ENCODE measurements at regions not wholly inside any gene's neighbourhood (a gene's known extent, or its start where the extent isn't known, plus 50 kb on each side); places are given as distances from the start of the nearest gene placed in this dataset.
A peak's percentile ranks its signal among the peaks of the same experiment; 100 is the strongest.
"Not testable (repeated sequence)": the region's sequence is repeated elsewhere in the genome, so short reads cannot be mapped to it uniquely, and the experiment has no call there.

GRCh38 chr16:61002479-61003204 is 1033.6 kb downstream of the CDH8 start:
- DNase-seq (ENCODE audit: low spot score) = no peak

DNA sequence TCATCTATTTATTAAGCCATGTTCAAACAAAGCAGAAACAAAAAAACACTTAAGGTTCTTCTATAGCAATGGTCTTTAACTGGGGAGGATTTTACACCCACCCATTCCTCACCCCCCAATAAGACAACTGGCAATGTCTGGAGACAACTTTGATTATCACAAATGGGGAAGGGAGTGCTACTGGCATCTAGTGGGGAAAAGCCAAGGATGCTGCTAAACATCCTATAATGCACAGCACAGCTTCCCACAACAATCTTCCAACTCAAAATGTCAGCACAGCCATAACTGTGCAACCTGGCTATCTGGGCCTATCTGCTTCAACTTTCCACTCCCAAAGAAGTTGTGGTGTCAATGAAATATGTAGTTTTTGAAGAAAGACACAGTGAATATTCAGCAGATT is 1044.4 kb downstream of the CDH8 start:
- DNase-seq (ENCODE audit: low spot score) = no peak

DNA sequence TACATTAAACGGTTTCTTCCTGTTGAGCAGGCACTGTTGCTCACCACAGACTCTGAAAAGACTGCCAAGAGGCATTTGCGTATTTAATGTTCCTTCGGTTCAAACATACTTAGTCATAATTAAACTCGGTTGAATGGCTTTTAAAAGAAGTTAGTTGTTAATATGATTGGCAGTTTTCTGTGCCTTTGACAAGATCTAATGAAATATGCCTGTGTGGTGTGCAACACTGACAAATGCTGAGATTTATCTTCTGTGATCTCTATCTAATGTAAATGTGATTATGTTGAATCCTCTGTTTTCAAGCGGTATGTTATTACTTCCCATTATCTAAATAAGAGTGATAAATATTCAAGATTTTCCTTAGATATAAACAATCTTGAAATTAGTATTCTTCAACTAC is 1046.6 kb downstream of the CDH8 start:
- no peak for DNase-seq (ENCODE audit: low spot score)

GRCh38 chr16:60979119-60979518 is 1057.1 kb downstream of the CDH8 start:
- no peak for DNase-seq (ENCODE audit: low spot score)

GRCh38 chr16:60949800-60950199 is 1086.4 kb downstream of the CDH8 start:
- DNase-seq (ENCODE audit: low spot score) = no peak

GRCh38 chr16:60945225-60945624 is 1091.0 kb downstream of the CDH8 start:
- DNase-seq (ENCODE audit: low spot score) = no peak

DNA sequence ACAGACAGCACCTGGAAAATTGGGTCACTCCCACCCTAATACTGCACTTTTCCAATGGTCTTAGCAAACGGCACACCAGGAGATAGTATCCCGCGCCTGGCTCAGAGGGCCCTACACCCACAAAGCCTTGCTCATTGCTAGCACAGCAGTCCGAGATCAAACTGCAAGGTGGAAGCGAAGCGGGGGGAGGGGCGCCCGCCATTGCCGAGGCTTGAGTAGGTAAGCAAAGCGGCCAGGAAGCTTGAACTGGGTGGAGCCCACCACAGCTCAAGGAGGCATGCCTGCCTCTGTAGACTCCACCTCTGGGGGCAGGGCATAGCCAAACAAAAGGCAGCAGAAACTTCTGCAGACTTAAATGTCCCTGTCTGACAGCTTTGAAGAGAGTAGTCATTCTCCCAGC is 1100.0 kb downstream of the CDH8 start:
- DNase-seq (ENCODE audit: low spot score) = not testable (repeated sequence)

GRCh38 chr16:60932600-60932999 is 1103.6 kb downstream of the CDH8 start:
- DNase-seq (ENCODE audit: low spot score) = no peak

GRCh38 chr16:60930291-60930690 is 1105.9 kb downstream of the CDH8 start:
- DNase-seq (ENCODE audit: low spot score) = no peak

DNA sequence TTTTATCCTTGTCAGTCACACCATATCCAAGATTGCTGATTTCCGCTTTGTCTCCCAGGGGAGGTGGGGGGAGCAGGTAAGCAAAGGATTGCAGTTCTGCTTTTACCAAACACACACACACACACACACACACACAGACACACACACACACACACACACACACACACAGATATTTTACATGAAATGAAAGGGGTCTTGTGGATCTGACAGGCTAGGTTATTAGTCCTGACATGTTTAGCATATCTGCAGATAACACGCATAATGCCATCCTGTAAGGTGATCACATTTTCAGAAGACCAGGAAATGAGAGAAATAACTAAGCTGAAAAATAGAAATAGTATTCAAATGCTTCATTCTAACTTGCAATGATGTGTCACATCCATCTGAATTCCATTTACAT is 1113.3 kb downstream of the CDH8 start:
- no peak for DNase-seq (ENCODE audit: low spot score)

- no peak for DNase-seq (ENCODE audit: low spot score)
Measured at GRCh38 chr16:60914334-60914733, 1121.9 kb downstream of the CDH8 start.

- DNase-seq (ENCODE audit: low spot score) = no peak
Measured at GRCh38 chr16:60907645-60908044, 1128.6 kb downstream of the CDH8 start.

- peak; percentile 0 for DNase-seq (ENCODE audit: low spot score)
Measured at GRCh38 chr16:60905811-60906210, 1130.4 kb downstream of the CDH8 start.

DNA sequence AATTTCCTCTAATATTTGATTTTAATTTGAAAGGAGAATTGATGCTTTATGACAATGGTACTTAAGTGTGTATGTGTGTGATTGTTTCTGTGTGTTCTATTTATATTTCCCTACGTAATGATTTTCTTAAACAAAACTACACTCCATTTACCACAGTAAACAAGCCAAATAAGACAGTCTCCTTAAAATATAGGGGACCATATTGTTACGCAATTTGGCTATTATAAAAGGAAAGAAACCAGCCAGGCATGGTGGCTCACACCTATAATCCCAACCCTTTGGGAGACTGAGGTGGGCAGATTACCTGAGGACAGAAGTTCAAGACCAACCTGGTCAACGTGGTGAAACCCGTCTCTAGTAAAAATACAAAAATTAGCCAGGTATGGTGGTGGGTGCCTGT is 1134.1 kb downstream of the CDH8 start:
- DNase-seq (ENCODE audit: low spot score) = no peak

GRCh38 chr16:60882816-60883215 is 1153.4 kb downstream of the CDH8 start:
- DNase-seq (ENCODE audit: low spot score) = no peak

- no peak for DNase-seq (ENCODE audit: low spot score)
Measured at GRCh38 chr16:60852635-60853034, 1183.6 kb downstream of the CDH8 start.

- no peak for DNase-seq (ENCODE audit: low spot score)
Measured at GRCh38 chr16:60821661-60822060, 1214.6 kb downstream of the CDH8 start.

- DNase-seq (ENCODE audit: low spot score) = no peak
Measured at GRCh38 chr16:60820361-60820760, 1215.9 kb downstream of the CDH8 start.

- no peak for DNase-seq (ENCODE audit: low spot score)
Measured at GRCh38 chr16:60818465-60818864, 1217.8 kb downstream of the CDH8 start.

GRCh38 chr16:60816461-60816860 is 1219.8 kb downstream of the CDH8 start:
- no peak for DNase-seq (ENCODE audit: low spot score)

DNA sequence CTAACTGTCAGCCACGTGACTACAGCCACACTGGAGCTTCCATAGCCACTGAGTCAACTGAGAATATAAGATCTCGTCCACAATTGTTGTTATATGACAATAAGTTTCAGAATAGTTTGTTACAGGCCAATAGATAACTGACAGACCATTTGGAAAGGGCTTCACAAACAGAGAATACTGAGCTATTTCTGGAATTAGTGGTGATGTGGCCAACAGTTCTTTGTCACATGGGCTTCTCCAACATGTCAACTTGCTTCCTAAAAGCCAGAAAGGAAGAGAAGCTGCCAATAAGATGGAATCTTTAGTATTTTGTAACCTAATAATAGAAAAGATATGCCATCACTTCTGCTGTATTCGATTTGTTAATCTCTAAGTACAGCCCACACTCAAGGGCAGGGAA is 1220.4 kb downstream of the CDH8 start:
- no peak for DNase-seq (ENCODE audit: low spot score)

DNA sequence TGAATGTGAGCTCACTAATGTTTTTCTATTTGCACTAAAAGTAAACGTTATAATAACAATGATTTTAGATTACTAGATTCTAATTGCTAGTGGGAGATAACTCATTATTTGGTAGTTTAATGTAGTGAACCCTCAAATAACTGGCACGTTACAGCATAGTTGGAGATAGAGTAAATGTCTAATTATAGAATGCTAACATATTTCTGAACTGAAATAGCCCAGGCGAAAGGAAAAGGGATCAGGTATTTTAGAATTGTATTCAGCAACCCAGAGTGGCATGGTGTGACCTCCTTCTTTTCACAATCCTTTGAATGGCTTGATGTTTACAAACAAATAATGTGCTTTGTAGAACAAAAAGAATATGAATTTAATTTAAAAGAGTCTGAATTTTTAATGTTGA is 1221.2 kb downstream of the CDH8 start:
- DNase-seq (ENCODE audit: low spot score) = no peak

- DNase-seq (ENCODE audit: low spot score) = no peak
Measured at GRCh38 chr16:60811657-60812056, 1224.6 kb downstream of the CDH8 start.

DNA sequence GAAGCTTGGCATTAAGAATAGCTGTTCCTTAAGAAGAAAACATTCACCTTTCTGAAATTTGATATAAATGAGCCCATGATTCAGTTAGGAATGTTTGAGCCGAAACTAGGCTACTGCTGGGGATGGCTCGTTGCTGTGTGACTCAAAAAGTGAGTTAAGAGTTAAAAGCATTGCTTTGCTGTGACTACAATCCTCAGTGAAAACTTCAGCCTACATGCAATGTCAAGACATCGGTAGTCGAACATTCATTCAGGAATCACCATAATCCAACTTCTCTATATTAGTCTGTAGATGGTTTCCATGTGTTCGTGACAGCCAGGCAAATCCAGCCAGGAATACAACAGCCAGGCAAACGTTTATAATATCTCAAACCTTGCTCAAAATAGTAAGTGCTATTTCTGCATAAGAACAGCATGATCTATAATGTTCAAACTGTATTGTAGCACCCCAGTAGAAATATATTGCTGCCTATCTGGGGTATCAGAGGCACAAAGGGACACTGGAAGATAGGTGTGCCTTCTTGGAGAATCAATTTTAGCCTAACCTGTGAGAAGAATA is 1225.1 kb downstream of the CDH8 start:
- DNase-seq (ENCODE audit: low spot score) = no peak
